GM04504 (cell line): ENCODE measurements at regions not wholly inside any gene's neighbourhood (a gene's known extent, or its start where the extent isn't known, plus 50 kb on each side); places are given as distances from the start of the nearest gene placed in this dataset.
A peak's percentile ranks its signal among the peaks of the same experiment; 100 is the strongest.
"Not testable (repeated sequence)": the region's sequence is repeated elsewhere in the genome, so short reads cannot be mapped to it uniquely, and the experiment has no call there.

Source experiments
- DNase-seq: peaks from one replicate; pipeline ENCODE4 v3.0.0-alpha.2; 2012; ENCODE audit warnings: low read depth

DNA sequence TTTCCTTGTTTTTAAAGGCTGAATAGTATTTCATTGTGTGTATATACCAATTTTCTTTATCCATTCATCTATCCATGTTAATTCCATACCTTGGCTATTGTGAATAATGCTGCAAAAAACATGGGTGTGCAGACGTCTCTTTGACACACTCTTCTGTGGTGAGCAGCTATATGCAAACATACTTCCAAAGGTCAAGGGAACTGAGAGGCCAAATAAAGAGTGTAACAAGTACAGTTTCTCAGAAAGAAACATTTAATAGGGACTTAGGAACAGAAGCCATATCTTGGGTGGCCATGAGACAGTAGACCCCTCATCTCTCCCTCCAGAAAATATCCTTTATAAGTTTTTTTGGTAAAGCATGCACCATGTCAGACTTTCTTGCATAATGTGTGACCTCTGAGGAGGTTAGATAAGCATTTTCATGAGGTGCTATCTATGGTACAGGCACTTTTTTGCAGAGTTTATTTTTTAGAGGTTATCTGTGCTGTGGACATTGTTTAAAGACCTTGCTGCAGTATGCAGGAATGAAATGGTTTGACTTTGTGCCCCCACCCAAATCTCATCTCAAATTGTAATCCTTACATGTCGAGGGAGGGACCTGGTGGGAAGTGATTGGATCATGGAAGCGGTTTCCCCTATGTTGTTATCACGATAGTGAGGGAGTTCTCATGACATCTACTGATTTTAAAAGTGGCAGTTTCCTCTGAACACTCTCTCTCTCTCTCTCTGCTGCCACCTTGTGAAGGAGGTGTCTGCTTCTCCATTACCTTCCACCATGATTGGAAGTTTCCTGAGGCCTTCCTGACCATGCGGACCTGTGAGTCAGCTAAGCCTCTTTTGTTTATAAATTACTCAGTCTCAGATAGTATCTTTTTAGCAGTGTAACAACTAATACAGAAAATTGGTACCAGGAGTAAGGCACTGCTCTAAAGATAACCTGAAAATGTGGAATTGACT is 1202.3 kb downstream of the GALC start:
- DNase-seq, result no peak

DNA sequence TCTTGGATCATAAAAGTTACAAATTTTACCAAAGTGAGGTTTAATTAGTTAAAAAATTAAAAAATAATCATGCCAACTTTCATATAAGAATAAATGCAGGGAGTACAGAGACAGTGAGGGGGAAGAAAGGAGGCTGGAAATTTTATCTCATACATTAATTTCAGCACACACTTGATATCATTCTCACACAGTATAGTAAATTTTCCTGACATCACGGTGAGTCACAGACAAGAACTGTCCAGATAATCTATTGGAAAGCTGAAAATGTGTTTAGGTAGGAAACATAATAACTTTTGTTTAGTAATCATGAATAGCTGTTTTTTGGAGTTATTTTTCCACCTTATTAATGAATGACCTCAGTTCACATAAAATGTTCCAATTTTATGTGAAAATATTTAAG is 1204.8 kb downstream of the GALC start:
- no peak for DNase-seq

DNA sequence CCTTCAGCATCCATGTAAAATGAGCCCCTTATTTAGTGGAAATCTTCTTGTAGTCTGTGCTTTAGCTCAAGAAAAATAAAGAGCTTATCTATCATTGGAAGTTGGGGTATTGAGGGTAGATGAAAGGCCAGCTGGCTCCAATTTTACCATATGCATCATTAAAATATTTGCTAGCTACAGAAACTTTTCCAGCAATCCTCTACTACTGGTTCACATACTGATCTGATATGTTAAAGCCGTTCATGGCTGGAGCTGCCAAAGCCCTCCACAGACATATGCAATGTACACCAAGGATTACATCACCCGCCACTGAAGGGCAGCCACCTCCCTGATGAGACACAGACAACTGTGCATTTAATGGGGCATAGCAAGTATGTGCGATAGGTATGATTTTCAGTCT is 1205.3 kb downstream of the GALC start:
- DNase-seq, result no peak

DNA sequence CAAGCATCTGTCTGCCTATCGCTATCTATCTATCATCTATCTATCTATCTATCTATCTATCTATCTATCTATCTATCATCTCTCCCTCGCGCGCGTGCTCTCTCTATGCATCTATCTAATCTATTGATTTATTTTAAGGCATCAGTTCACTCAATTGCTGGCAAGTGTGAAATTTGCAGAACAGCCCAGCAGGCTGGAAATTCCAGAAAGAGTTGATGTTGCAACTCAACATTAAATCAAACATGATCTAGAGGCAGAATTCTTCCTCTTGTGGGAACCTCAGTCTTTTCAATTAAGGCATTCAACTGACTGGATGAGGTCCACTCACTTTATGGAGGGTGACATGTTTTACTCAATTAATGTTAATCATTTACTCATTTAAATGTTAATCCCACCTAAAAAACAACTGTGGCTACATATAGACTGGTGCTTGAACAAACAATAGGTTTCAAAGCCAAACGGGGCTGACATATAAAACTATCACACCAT is 1210.8 kb downstream of the GALC start:
- no peak for DNase-seq

DNA sequence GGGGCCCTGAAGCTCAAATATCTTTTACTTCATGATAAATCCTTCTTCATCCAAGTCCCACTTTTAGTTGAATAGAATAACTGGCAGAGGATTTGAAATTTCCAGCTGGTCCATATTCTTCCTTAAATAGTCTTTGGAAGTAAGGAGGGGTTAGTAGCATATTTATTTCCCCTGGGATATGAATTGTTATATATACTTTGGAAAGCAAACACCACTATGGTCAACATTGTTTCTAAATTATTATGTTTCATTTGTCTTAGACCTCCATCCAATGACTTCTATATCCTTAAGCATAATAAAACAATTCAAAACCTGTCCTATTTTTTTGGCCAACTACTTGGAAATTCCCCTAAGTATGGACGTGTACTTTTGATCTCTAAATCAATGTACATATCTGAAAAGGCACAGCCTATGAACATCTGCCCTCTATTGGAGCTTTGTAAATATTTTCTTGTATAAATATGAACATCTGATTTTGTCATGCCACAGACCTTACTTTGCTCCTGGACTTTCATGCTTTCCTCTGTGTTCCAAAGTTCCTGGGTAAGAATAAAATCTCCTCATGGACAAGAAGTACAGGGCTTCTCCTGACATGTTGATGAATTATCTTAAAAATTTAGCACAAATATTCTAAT is 1212.0 kb downstream of the GALC start:
- no peak for DNase-seq

DNA sequence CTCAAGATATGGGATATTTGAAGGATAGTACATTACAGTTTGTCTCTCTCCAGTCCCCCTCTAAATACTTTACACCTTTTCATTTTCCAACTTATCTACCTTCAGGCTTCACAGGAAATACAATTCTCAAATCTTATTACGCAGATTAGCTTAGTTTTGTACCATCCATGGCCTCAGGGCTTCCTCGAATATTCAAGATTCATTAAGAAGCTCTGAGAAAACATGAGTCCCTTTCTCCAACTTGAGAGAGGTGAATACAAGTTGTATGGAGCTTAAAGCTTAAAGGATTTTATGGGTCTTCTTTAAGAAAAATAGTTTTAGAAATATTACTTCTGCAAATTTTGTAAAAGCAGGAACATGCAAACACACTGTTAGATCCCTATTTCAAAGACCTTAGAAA is 1212.5 kb downstream of the GALC start:
- DNase-seq, result no peak

DNA sequence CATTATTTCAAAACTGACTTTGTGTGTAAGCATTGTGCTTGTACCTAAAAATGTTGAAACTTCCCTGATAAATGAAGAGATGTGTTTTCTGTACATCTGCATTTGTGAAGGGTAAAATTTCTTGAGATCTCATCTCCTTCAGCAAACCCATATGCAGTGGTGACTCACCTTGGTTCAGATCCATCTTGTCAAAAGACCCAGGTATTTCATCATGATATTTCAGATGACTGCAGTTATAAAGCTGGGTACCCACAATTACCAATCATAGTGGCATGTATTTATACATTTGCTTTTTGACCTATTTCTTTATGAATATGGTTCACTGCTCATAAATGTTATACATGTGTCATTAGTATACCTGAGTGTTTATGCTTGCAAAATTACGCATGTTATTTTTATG is 1213.6 kb downstream of the GALC start:
- no peak for DNase-seq

DNA sequence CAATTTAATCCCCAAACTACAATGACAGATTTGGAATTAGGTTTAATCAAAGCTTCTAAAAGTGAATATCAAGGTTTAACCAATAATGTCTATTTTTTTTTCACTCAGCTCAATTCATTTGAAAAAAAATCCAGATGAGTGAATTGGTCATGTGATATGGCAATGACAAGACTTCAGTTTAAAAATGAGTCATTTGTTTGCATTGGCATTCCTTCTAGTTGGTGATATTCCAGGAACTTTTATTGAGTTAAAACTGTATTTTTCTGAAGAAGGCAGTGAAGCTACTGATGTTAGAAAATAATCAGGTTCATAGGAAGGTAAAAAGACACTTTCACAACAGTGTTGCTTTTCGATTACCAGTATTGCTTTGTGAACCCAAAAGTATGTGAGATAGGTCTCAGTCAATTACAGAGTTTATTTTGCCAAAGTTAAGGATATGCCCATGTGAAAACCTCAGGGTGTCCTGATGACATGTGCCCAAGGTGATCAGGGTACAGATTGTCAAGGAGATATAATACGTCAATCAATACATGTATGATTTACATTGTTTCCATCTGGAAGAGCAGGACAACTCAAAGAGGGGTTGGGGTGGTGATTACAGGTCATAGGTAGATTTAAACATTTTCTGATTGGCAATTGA is 1214.9 kb downstream of the GALC start:
- DNase-seq, result peak; percentile 44

DNA sequence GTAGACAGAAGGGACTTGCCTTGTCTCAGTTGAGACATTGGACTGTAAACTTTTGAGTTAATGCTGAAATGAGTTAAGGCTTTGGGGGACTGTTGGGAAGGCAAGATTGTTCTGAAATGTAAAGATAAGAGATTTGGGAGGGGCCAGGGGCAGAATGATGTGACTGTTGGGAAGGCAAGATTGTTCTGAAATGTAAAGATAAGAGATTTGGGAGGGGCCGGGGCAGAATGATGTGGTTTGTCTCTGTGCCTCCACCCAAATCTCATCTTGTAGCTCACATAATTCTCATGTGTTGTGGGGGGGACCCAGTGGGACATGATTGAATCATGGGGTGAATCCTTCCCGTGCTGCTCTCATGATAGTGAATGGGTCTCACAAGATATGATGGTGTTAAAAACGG is 1217.1 kb downstream of the GALC start:
- DNase-seq, result not testable (repeated sequence)

DNA sequence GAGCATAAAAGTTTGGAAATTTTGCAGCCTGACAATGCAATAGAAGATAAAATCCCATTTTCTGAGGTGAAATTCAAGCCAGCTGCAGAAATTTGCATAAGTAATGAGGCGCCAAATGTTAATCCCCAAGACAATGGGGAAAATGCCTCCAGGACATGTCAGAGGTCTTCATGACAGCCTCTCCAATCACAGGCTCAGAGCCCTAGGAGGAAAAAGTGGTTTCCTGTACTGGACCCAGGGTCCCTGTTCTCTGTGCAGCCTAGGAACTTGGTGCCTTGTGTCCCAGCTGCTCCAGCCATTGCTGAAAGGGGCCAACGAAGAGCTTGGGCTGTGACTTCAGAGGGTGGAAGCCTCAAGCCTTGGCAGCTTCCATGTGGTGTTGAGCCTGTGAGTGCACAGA is 1218.1 kb downstream of the GALC start:
- no peak for DNase-seq

DNA sequence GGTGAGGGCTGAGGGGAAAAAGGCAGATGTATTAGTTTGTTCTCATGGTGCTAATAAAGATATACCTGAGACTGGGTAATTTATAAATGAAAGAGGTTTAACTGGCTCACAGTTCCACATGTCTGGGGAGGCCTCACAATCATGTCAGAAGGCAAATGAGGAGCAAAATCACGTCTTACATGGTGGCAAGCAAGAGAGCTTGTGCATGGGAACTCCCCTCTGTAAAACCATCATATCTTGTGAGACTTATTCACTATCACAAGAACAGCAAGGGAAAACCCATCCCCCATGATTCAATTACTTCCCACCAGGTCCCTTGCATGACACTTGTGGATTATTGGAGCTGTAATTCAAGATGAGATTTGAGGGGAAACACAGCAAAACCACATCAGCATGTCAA is 1220.9 kb downstream of the GALC start:
- no peak for DNase-seq

DNA sequence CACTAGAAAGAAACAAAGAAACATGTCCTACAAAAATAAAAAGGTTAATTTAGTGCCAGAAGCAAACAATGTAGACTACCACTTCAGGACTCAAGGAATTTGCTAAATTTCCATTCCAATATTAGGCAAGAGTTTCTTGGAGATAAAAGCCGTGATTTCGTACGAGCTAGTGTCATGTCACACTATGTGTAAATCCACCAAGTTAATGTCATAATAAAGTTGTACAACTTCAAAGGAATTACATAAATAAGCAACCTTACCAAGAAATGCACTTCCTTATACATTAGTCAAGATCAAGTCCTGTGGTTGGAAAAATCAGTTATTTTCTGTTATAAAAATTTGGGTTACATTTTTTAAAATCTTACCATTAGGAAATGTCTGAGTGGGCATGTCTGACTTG is 1222.8 kb downstream of the GALC start:
- no peak for DNase-seq

DNA sequence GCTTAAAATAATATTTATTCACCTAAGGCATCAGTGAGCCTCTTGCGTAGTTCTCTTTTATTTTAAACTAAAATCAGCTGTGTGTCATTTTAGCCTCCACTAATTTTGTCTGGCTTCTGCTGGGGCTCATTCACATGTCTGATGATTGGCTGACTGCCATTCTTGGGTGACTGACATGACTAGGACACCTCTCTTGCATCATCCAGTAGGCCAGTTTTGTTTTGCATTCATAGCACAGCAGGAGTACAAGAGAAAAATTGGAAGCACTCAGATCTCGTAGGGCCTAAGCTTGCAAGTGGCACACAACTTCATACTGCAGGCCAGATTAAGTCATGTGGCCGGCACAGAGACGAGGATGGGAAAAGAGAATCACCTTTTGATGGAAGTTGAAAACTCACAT is 1226.5 kb downstream of the GALC start:
- no peak for DNase-seq

DNA sequence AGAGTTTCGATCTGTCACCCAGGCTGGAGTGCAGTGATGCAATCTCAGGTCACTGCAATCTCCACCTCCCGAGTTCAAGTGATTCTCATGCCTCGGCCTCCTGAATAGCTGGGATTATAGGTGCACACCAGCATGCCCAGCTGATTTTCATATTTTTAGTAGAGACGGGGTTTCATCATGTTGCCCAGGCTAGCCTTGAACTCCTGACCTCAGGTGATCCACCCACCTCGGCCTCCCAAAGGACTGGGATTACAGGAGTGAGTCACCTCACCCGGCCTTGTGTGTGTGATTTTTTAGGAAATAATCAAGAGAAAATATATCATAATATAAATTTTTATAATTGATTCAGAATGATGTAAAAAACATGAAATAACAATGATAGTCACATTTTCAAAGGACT is 1231.4 kb downstream of the GALC start:
- DNase-seq, result no peak

DNA sequence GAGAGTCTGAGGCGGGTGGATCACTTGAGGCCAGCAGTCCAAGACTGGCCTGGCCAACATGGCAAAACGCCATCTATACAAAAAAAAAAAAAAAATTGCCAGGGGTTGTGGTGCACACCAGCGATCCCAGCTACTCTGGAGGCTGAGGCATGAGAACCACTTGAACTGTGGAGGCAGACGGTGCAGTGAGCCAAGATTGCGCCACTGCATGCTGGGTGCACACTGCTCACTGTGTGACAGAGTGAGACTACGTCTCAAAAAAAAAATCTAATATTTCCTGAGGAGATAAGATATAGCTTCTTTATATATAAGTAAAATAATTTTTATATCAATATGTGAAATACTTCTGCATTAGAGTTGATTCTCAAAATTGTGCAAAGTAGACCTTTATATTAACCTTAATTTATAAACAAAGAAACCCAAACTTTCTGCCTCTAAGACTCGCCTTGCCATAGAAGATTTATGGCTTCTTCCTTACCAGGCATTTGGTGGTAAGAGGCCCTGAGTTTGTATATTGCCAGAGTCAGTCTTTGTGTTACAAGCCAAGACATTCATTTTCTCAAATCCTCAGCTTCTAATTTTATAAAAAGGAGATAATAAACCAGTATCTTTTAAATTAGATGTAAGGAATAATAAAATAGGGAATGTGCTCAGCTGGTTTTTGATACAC is 1226.7 kb downstream of the FLRT2 start:
- DNase-seq, result no peak

DNA sequence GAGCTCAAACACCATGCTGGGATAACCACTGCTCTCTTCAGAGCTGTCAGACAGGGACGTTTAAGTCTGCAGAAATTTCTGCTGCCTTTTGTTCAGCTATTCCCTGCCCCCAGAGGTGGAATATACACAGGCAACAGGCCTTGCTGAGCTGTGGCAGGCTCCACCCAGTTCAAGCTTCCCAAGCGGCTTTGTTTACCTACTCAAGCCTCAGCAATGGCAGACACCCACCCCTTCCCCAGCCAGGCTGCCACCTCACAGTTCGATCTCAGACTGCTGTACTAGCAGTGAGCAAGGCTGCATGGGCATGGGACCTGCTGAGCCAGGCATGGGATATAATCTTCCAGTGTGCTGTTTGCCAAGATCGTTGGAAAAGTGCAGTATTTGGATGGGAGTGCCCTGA is 1220.5 kb downstream of the FLRT2 start:
- DNase-seq, result not testable (repeated sequence)

DNA sequence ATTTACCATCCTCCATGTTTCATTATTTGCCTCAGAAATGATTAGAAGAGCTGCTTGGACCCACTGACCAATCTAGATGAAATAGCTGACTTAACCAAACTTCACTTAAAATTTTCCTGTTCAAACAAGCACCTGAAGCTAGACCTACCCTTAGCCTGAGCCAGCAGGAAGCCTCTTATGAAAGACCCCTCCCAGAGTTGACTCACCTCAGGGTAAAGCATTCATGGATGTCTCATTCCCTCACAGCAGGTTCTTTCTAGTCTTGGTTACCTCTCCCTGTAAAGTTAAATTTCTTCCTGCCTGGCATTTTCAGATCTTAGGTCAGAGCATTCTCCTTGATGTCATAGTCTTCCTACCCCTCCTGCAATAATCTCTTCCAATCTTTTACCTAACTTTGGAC is 1209.8 kb downstream of the FLRT2 start:
- no peak for DNase-seq

DNA sequence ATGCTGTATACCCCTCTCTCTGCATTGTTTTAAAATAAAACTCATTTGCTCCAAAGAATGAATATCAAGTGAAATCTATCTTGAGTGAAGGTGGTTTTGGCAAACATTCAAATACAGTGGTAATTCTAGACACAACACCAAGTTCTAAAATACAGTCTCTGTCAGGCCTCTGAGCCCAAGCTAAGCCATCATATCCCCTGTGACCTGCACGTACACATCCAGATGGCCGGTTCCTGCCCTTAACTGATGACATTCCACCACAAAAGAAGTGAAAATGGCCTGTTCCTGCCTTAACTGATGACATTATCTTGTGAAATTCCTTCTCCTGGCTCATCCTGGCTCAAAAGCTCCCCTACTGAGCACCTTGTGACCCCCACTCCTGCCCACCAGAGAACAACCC is 1201.5 kb downstream of the FLRT2 start:
- DNase-seq, result not testable (repeated sequence)

DNA sequence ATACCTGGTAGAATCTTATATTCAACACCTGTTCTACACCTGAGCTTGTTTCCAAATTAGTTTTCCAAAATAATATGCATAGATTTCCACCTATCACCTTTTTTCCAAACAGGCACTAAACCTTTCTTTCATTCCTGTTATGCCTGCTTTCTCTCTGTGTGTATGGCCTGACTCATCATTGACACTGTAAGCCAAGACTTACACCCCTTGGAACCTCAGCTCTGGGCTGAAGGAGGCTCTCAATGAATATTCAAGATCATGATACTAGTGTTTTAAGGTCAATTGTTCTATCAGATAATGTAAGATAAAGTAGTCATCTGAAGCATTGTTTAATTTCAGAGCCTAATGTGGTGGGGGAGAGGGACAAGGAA is 1193.3 kb downstream of the FLRT2 start:
- DNase-seq, result no peak

DNA sequence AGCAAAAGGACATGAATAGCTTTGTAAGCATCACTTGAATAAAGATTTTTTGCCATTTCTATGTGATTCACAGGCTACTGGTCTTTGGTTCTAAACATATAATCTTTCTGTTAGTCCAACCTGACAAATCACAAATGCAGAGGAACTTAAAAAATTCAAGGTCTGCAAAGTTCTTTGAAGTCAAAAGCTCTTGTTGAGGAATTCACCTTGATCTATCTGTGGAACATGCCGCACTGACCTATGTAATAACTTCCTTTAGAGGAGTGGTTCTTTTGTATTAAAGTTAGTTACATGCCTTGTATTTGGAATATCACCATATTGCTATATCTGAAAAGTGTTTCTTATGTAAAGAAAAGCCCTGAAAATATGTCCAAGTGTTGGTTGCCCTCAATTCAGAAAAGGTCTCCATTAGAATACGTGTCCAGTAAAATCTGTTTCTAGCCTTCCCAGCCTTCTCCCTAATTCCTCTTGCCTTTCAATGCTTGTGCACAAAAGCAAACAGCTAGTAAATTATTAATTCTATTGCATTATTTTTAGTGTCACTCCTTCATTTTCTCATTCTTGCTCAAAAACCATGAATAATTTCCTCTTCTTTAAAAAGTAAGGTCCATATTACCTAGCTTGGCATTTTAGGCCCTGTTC is 1192.8 kb downstream of the FLRT2 start:
- DNase-seq, result no peak

DNA sequence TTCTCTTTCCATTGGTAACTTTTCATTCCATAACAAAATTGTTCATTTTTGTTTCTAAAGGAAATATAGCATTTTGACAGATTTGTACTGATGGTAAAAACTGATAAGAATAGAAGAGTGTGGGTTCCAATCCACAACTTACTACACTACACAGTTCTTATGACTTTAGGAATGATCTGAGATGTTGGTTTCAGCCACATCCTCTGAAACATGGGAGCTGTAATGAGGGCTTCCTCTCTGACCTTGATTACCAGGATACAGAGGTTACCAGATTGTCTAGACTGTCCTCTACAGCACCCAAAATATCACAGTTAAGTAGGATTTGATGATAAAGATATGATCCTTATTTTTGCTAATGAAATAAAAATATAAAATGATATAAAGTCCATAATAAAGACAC is 1184.6 kb downstream of the FLRT2 start:
- no peak for DNase-seq

DNA sequence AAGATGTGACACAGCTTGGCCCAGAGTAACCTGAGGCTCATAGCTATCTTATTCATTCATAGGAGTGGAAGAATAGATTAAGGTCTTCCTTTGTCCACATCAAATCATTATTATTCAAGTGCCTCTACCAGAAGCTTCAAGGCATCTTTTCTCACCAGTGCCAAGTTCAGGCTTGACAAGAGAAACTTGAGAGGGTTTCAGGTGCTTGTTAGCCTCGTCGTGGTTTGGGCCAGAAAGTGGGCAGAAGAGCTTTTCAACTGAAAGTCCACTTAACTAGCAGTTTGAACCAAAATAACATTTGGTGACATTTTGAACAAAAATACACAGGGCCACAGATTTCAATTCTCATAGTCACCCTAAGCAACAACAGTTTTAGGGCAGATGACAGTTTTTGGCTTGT is 1184.2 kb downstream of the FLRT2 start:
- no peak for DNase-seq
